ENCODE measurements at regions not wholly inside any gene's neighbourhood (a gene's known extent, or its start where the extent isn't known, plus 50 kb on each side); places are given as distances from the start of the nearest gene placed in this dataset.

GRCh38 chr12:113589437-113589836 is 117.8 kb upstream of the LHX5 start:
- no peak for TF ChIP-seq CTCF (conservative IDR thresholded peaks at IDR 0.05)
- no peak overlapping the region for H3K27ac ChIP-seq

DNA sequence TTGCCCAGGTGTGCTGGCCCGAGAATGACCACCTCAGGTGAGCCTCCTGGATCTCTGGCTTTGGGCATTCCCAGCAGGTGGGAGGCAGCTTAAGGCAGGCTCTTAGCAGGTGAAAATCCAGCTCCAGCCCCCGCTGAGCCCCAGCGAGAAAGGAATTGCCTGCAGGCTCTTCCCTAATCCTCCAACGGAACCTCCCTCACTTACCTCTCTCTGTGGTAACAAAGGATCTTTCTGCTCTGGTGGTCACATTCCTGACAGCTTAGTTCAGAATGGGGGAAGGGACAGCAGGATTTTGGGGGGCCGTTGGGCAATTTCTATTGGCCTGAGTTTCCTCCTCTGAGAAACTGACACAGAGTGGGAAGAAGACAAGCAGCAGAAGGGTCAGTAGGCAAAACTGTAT is 116.0 kb upstream of the LHX5 start:
- TF ChIP-seq CTCF (conservative IDR thresholded peaks at IDR 0.05): no peak
- H3K27ac ChIP-seq: no peak overlapping the region

DNA sequence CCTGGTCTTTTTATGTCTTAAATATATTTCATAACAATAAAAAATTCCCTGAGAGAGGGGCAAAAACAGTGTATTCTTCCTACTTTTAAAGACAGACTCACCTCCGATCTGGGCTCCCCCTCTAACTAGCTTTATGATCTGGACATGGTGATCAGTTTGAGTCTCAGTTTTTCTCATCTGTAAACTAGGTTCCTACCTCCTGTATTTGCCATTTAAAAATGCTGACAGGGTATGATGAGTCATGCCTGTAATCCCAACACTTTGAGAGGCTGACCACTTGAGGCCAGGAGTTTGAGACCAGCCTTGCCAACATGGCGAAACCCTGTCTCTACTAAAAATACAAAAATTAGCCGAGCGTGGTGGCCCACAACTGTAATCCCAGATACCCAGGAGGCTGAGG is 114.8 kb upstream of the LHX5 start:
- no peak overlapping the region for H3K27ac ChIP-seq
- no peak for TF ChIP-seq CTCF (conservative IDR thresholded peaks at IDR 0.05)

DNA sequence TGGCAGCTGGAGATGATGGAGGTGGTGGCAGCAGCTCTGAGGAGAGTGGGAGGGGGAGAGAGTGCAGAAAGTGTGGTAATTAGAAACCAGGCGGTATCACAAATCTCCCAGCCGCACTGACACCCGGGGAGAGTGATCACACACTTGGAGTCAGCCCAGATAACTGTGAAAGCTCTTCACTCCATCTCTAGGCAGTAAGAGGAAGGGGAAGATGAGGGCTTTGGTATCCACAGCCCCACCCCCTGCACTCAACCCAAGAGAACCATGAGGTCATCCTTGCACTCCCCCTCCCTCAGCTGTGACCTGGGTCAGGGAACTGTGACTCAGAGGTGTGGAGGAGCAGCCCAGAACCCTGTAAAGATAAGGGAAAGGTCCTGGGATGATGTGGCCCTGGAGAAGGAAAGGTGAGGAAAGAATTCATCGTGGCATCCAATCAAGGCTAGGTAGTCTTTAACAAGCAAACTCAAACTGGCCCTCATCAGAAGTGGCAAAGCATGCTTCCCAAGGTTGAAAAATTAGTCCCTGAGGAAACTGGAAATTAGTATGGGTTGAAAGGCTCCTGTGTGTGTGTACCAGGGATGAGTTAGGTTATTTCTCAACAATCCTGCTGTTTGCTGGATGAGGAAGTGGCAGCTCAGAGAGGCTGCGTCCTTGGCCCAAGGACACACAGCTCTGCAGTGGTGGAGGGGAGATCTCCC is 111.0 kb upstream of the LHX5 start:
- no peak overlapping the region for H3K27ac ChIP-seq
- no peak for TF ChIP-seq CTCF (conservative IDR thresholded peaks at IDR 0.05)

GRCh38 chr12:113581342-113581741 is 109.7 kb upstream of the LHX5 start:
- TF ChIP-seq CTCF (conservative IDR thresholded peaks at IDR 0.05): no peak
- no peak overlapping the region for H3K27ac ChIP-seq

GRCh38 chr12:113580437-113580836 is 108.8 kb upstream of the LHX5 start:
- TF ChIP-seq CTCF (conservative IDR thresholded peaks at IDR 0.05): no peak
- no peak overlapping the region for H3K27ac ChIP-seq

DNA sequence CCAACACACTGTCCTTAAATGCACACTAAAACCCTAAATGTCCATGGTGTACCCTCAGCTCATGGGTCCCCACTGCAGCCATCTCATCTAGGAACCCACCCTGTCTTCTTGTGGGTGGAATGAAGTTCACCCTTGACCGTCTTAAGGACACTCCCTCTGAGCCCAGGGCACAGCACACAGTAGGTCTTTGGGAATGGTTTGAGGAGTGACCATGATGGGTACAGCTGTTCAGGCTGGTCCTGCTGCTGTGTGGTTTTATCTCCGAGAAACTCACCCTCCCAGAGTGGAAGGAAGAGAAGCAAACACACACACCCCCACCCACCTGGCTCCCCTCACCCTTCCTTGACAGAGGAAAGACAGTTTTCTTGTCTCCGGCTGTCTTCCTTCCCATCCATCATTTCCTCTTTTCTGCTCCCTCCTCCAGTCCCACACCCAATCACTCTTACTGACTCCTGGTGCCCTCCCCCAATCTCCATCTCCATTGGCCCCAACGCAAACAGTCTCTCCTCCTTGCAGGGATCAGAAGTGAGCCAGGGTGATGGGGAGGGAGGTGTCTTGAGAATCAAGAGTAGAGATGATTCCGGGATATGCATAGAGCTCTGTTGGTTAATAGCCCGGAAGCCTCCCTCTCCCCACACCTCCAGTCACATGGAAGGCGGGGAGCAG is 105.9 kb upstream of the LHX5 start:
- H3K27ac ChIP-seq: no peak overlapping the region
- TF ChIP-seq CTCF (conservative IDR thresholded peaks at IDR 0.05): no peak

Measured in VCaP (cell line).